Fibroblast of mammary gland (primary cell): ENCODE measurements at regions not wholly inside any gene's neighbourhood (a gene's known extent, or its start where the extent isn't known, plus 50 kb on each side); places are given as distances from the start of the nearest gene placed in this dataset.

Experiments
- DNase-seq: peaks from one replicate; pipeline ENCODE4 v3.0.0-alpha.2; 2010; ENCODE audit warnings: low read depth
- H3K4me3 ChIP-seq: 2 replicates; pipeline ENCODE4 v1.5.1; 2011; ENCODE audit warnings: low read depth, mild to moderate bottlenecking, low read length, moderate library complexity; ENCODE audit not compliant: control insufficient read depth
- TF ChIP-seq, protein P1 (sequence below): conservative IDR thresholded peaks from 2 replicates; pipeline ENCODE4 v1.5.1; 2011; ENCODE audit warnings: low read depth, low read length, inconsistent platforms; ENCODE audit not compliant: control insufficient read depth, insufficient read depth

DNA sequence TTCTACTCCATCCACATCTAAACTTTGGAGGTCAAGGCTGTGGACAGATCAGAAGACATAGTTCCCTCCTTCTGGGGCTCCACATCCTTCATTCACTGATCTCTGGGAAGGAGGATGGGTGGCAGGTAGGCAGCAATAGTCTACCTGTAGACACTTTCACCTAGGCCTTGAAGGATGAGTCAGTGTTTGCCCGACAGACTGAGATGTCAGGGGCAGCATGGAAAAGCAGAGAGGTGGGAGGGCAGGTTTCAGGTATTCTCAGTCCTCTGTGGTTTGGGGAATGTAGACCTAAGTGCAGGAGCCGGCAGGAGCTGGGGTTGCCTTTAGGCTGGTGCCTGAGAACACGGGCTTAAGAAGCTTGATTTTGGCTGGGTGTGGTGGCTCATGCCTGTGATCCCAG lies 171.9 kb upstream of the ZNF267 start:
- H3K4me3 ChIP-seq = no peak overlapping the region
- TF ChIP-seq, protein P1, sequence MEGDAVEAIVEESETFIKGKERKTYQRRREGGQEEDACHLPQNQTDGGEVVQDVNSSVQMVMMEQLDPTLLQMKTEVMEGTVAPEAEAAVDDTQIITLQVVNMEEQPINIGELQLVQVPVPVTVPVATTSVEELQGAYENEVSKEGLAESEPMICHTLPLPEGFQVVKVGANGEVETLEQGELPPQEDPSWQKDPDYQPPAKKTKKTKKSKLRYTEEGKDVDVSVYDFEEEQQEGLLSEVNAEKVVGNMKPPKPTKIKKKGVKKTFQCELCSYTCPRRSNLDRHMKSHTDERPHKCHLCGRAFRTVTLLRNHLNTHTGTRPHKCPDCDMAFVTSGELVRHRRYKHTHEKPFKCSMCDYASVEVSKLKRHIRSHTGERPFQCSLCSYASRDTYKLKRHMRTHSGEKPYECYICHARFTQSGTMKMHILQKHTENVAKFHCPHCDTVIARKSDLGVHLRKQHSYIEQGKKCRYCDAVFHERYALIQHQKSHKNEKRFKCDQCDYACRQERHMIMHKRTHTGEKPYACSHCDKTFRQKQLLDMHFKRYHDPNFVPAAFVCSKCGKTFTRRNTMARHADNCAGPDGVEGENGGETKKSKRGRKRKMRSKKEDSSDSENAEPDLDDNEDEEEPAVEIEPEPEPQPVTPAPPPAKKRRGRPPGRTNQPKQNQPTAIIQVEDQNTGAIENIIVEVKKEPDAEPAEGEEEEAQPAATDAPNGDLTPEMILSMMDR = no peak
- DNase-seq = no peak

DNA sequence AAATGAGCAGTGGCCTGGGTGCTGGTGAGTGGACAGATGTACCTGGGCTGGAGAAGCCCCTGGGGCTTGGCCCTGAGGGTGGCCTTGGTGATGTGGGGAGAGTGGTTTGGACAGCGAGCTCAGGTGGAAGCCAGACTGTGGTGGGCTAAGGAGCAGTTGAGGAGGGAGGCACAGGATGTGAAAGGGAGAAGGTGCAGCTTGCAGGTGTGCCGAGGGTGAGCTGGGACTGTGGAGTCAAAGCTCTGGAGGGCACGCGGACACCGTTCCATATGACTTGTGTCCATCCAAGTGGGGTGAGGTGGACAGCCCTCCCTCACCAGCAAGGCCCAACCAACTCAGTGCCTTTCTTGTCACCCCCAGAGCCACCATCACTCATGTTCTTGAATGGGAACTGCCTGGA lies 170.8 kb upstream of the ZNF267 start:
- H3K4me3 ChIP-seq = no peak overlapping the region
- TF ChIP-seq, protein P1 = no peak
- no peak for DNase-seq

DNA sequence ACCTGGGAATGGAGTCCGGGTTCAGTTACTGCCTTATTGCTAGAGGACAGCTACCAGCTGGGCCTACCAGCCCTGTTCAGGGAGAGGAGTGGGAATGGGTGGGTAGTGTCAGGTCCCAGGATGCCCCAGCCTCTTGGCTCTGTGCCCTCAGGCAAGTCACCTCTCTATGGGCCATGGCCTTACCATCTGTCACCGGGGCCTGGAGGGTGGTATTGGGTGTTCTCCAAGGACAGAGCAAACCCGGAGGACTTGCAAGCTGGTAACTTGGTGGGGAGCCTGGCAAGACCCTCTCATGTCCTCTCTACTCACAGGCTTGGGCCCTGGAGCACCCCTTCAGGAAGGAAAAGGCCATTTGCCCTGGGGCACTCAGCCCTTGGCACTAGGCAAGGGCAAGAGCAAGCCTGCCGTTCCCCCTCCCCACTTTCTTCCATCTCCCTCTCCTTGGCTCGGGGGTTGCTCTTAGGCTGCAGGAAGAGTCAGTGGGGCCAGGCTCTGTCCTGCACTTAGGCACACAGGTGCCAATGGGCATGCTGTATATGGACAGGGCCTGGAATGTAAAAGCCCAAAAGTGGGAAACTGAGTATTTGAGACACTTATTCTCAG lies 170.0 kb upstream of the ZNF267 start:
- DNase-seq = no peak
- TF ChIP-seq, protein P1 = no peak
- H3K4me3 ChIP-seq = no peak overlapping the region

DNA sequence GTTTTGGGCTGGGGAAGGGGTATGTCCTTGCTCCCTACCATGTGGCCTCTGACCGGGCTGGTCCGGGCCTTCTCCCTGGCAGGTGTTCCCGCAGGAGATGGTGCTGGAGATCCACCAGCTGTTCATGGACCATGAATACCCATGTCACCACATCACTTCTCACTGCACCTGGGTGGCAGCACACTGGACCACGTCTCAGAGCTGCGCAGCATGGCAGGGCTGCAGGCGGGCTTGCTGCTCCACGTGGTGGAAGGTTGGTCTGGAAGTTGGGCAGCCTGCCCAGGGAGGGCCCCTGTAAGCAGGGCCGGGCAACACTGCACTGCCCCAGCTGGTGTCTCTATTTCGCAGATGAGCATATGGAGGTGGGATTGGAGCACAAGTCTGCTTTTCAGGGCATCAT lies 169.5 kb upstream of the ZNF267 start:
- TF ChIP-seq, protein P1 = no peak
- no peak overlapping the region for H3K4me3 ChIP-seq
- DNase-seq = no peak

DNA sequence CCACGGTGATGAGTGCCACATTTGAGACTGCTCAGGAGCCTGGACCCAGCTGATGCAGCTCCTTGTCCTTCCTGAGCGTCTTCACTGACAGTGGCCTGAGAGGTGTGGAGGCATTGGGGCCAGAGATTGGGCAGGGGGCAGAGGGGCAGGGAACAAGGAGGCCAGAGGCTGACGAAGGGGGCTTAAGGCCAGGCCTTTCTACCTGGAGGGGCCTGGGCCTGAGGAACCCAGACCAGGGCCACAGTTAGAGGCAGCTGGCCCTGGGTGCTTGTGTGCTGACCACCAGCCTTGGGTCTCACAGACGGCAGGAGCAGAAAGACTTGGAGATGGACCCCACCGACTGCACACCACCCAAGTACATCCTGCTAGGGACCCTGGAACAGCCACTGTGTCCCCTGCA lies 168.2 kb upstream of the ZNF267 start:
- no peak overlapping the region for H3K4me3 ChIP-seq
- DNase-seq = no peak
- TF ChIP-seq, protein P1 = no peak

DNA sequence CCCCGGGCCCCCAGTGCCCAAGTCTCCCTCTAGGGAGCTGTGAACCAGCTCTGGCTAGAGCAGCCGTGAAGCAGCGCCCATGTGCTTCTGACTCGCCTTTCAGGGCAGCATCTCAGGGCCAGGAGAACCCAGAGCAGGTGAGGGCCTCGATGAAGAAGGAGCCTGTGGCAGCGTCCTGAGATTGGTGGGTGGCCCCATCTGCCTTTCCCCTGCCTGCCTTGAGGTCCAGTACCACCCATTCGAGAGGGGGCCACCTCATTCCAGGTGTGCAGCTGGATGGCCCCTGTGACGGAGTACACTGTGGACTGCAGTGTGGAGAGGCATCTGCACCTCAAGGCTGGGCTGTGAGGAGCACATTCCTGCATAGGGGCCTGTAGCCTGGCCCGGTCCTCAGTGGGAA lies 167.3 kb upstream of the ZNF267 start:
- H3K4me3 ChIP-seq = no peak overlapping the region
- DNase-seq = no peak
- TF ChIP-seq, protein P1 = no peak

DNA sequence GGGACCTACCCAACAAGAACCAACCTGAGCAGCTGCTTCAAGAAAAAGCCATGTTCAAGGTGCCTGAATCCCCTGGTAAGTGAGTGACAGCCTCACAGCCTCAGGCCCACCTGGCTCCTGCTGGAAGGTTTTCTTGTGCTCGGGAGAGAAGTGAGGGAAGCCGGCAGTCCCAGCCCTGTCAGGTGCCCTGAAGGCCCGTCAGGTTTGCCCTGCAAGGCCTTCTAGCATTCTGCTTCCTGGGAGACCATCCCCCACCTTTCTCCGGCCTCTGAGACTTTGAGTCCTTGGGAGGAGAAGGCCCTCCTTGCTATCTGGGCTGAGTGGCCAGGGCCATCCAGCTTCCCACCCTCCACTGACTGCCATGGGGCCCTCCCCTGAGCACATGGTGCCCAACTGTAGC lies 166.7 kb upstream of the ZNF267 start:
- no peak for DNase-seq
- no peak overlapping the region for H3K4me3 ChIP-seq
- TF ChIP-seq, protein P1 = no peak
